Small intestine (tissue), 7 donors: ENCODE measurements at regions not wholly inside any gene's neighbourhood (a gene's known extent, or its start where the extent isn't known, plus 50 kb on each side); places are given as distances from the start of the nearest gene placed in this dataset.

Experiments
- DNase-seq, 2 donors: peaks; one replicate each; pipeline versions ENCODE4 v3.0.0 to v3.0.0-alpha.2; 2013
- FAIRE-seq: peaks from 2 replicates; lab custom pipeline; 2012; peaks lifted over from hg19 to GRCh38; lab: Jason Lieb, UNC
- H3K27ac ChIP-seq, 3 donors: one replicate each; pipeline ENCODE4 v1.5.1; 2013; ENCODE audit warnings: low read length in 2 of 3, mild to moderate bottlenecking in 2 of 3, control low read depth in 1 of 3, inconsistent platforms in 1 of 3, low read depth in 1 of 3, moderate library complexity in 1 of 3
- H3K27me3 ChIP-seq, 3 donors: one replicate each; pipeline ENCODE4 v1.6.1; 2013; ENCODE audit warnings: low read length in 3 of 3, inconsistent platforms in 1 of 3; ENCODE audit not compliant: control insufficient read depth in 3 of 3, insufficient read depth in 3 of 3
- H3K36me3 ChIP-seq, 3 donors: one replicate each; pipeline ENCODE4 v1.6.1; 2013; ENCODE audit warnings: low read length in 3 of 3, inconsistent platforms in 1 of 3, low read depth in 1 of 3, mild to moderate bottlenecking in 1 of 3, moderate library complexity in 1 of 3; ENCODE audit not compliant: control insufficient read depth in 3 of 3, insufficient read depth in 2 of 3
- H3K4me1 ChIP-seq, 3 donors: one replicate each; pipeline ENCODE4 v1.6.1; 2013; ENCODE audit warnings: low read length in 2 of 3, inconsistent platforms in 1 of 3, low read depth in 1 of 3, mild to moderate bottlenecking in 1 of 3, moderate library complexity in 1 of 3; ENCODE audit not compliant: control insufficient read depth in 3 of 3, insufficient read depth in 2 of 3
- H3K4me3 ChIP-seq, 3 donors: one replicate each; pipeline ENCODE4 v1.5.1; 2013; ENCODE audit warnings: low read length in 3 of 3, control low read depth in 1 of 3, inconsistent platforms in 1 of 3, low read depth in 1 of 3, mild to moderate bottlenecking in 1 of 3, moderate library complexity in 1 of 3
- H3K9me3 ChIP-seq, 2 donors: one replicate each; pipeline ENCODE4 v1.6.1; 2013; ENCODE audit warnings: low read depth in 1 of 2, low read length in 1 of 2; ENCODE audit not compliant: control insufficient read depth in 2 of 2, insufficient read depth in 1 of 2
- WGBS, 3 donors: extraction: QIAGEN DNeasy Blood & Tissue Kit; methylation state at CpG; one replicate each; pipeline ENCODE4 v1.1.7; 2013; 5-methylcytosine and 5-hydroxymethylcytosine counted together
- donor health status: healthy with polysubstance abuse.
- donor health status: control.
- donor health status: control.
- donor health status: Bipolar disorder and iron deficiency.
- donor health status: healthy.

- Histone ChIP-seq H3K36me3 (no peaks in the 10 kb centered on the region), H3K9me3 (no peaks in the 10 kb centered on the region), H3K27ac (no peak overlapping the region), H3K4me3 (no peak overlapping the region), H3K4me1 (no peaks in the 10 kb centered on the region), H3K27me3 (no peaks in the 10 kb centered on the region)
- FAIRE-seq (no peak), DNase-seq (no peak)
- 77 to 87% (median 79%) methylated on average over 7 of the region's 7 CpGs for WGBS, 3 donors
These were observed 211.3 kb upstream of the APCDD1 start for GRCh38 chr18:10242936-10243680.

DNA sequence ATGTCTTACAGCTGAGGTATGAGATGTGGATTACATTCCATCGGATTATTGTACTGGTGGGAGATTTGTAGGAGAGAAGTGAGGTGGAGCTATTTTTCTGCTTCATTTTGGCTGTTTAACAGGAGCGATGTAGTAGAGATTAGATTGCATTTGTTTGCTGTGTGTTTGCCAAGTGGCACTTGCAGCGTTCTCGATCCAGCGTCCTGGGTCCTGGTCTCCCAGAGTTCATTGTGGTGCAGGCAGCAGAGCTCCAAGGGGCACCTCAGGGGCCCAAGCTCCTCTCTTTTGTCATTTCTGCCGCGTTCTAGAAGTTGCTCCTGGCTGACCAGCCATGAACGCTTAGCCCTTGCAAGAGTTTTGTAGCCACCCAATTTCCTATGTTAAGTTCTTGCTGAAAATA, 210.1 kb upstream of the APCDD1 start:
- DNase-seq (no peak), FAIRE-seq (no peak)
- Histone ChIP-seq H3K4me1 (no peaks in the 10 kb centered on the region), H3K27me3 (no peaks in the 10 kb centered on the region), H3K9me3 (no peaks in the 10 kb centered on the region), H3K4me3 (no peak overlapping the region), H3K36me3 (no peaks in the 10 kb centered on the region), H3K27ac (no peak overlapping the region)
- WGBS, 3 donors: 50 to 70% (median 51%) methylated on average over 8 of the region's 8 CpGs

DNA sequence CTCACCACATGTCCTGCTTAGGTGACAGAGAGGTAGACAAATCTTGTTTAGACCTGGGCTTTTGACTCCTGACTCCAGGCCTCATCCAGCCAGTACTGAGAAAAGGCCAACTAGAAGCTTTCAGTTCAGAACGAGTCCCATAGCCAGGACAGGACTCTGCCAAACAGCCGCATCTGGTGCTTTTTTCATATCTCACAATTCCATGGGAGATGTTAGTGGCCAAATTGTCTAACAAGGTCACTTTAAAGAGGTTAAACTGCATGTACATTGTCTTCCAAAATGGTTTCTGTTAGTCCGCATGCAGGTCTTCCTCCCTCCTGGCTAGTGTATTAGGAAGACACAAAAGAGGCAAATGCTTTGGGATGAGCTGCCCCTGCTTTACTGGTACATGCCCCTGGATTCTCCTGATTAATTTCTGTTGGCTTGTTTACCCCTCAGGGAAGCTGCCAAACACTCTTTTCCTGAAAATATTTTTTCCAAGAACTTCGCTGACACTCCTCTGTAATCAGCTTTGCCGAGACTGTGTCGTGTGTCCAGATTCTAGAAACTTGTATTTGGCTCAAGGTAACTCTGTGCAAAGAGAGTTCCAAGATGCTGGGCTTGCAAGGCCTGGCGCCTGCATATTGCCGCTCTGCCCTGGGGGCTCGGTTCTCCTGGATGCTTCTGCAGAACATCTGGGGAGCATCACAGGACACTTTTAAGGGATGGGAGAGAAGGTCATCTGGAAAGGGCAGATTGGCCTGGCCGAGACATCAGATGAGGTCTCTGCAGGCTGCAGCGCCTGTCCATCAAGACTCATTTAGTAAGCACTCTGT, 209.2 kb upstream of the APCDD1 start:
- no peaks in the 10 kb centered on the region for H3K9me3 ChIP-seq
- DNase-seq: no peak
- H3K36me3 ChIP-seq: no peaks in the 10 kb centered on the region
- H3K4me1 ChIP-seq: no peaks in the 10 kb centered on the region
- FAIRE-seq: no peak
- no peak overlapping the region for H3K27ac ChIP-seq
- H3K27me3 ChIP-seq: no peaks in the 10 kb centered on the region
- no peak overlapping the region for H3K4me3 ChIP-seq
- WGBS, 3 donors: 79 to 94% (median 90%) methylated on average over 11 of the region's 11 CpGs

DNA sequence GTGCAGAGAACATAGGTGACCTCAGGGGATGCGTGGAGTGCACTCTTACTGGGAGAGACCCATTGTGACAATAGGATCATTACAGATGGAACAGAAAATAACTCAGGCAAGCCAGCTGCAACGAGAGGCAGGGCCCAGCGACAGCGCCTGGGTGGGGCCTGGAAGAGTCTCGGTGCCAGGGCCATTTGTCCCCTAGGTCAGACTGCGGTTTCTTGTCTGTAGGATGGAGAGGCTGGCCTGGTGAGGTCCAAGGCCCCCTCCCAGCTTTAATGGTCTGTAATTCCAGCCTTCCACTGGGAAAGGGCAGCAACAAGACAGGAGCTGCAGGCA, 208.6 kb upstream of the APCDD1 start:
- Histone ChIP-seq H3K36me3 (no peaks in the 10 kb centered on the region), H3K4me1 (no peaks in the 10 kb centered on the region), H3K9me3 (no peaks in the 10 kb centered on the region), H3K27me3 (no peaks in the 10 kb centered on the region), H3K27ac (no peak overlapping the region), H3K4me3 (no peak overlapping the region)
- WGBS, 3 donors: 79 to 90% (median 86%) methylated on average over 6 of the region's 6 CpGs
- DNase-seq: no peak
- FAIRE-seq: no peak

- Histone ChIP-seq H3K36me3 (no peaks in the 10 kb centered on the region), H3K4me3 (no peak overlapping the region), H3K27ac (no peak overlapping the region), H3K9me3 (no peaks in the 10 kb centered on the region), H3K4me1 (no peaks in the 10 kb centered on the region), H3K27me3 (no peaks in the 10 kb centered on the region)
- WGBS, 3 donors: 58 to 68% (median 65%) methylated on average over 21 of the region's 21 CpGs
- FAIRE-seq: no peak
- peak in 1 of 2 donors; percentile 12 for DNase-seq
These were observed 207.3 kb upstream of the APCDD1 start for GRCh38 chr18:10247021-10247741.

DNA sequence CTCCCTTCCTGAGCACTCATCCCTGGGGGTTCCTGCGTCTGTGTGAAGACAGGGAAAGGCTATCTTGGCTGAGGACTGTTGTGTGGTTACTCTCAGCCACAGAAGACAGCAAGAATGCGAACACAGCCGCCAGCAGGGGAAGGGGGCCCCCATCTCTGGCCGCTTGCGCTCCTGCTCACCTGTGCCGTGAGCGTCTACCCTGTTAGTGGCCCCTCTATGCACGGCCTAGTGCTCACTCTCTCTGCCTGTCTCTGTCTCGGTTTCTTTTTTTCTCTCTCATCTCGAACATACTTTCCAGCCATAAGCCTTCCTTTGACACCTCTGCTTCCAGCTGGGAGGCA, 206.7 kb upstream of the APCDD1 start:
- 66 to 90% (median 84%) methylated on average over 8 to 10 of the region's 10 CpGs for WGBS, 3 donors
- Histone ChIP-seq H3K27me3 (no peaks in the 10 kb centered on the region), H3K4me3 (no peak overlapping the region), H3K27ac (no peak overlapping the region), H3K4me1 (no peaks in the 10 kb centered on the region), H3K36me3 (no peaks in the 10 kb centered on the region), H3K9me3 (no peaks in the 10 kb centered on the region)
- FAIRE-seq: no peak
- peak in 1 of 2 donors; percentile 15 for DNase-seq

DNA sequence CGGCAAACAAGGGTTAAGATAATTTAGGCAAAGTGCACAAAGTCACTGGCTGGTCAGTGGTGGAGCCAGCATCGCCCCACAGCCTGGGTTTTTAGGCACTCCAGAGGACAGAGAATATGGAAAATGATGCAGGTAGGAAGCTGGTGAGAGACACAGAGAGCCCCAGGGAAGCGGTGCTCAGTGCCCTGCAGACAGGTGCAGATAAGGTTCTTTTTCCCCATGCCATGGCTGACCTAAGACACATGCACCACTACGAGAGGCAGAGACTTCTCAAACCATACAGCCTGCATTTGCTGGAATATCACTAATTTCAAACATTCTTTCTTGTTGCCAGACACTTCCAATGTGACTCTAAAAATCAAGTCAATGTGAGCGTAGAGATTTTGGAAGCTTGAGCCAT, 205.7 kb upstream of the APCDD1 start:
- no peaks in the 10 kb centered on the region for H3K27me3 ChIP-seq
- FAIRE-seq (no peak), DNase-seq (no peak)
- H3K9me3 ChIP-seq: no peaks in the 10 kb centered on the region
- WGBS, 3 donors: 88 to 93% (median 88%) methylated on average over 5 of the region's 5 CpGs
- no peaks in the 10 kb centered on the region for H3K4me1 ChIP-seq
- H3K27ac ChIP-seq: no peak overlapping the region
- H3K4me3 ChIP-seq: no peak overlapping the region
- H3K36me3 ChIP-seq: no peaks in the 10 kb centered on the region

- WGBS, 3 donors: 84 to 94% (median 86%) methylated on average over 3 of the region's 3 CpGs
- DNase-seq (no peak), FAIRE-seq (no peak)
- Histone ChIP-seq H3K27ac (no peak overlapping the region), H3K4me1 (no peaks in the 10 kb centered on the region), H3K4me3 (no peak overlapping the region), H3K9me3 (no peaks in the 10 kb centered on the region), H3K27me3 (no peaks in the 10 kb centered on the region), H3K36me3 (no peaks in the 10 kb centered on the region)
These were observed 205.2 kb upstream of the APCDD1 start for GRCh38 chr18:10249270-10249669.
